NK-92 treated with Interleukin-12 subunit alpha and Interleukin-12 subunit beta, amount 100 ng/mL, for 24 hours (cell line): ENCODE measurements at regions not wholly inside any gene's neighbourhood (a gene's known extent, or its start where the extent isn't known, plus 50 kb on each side); places are given as distances from the start of the nearest gene placed in this dataset.

ENCODE experiments used
- DNase-seq: peaks from one replicate; lab custom pipeline; 2025; lab: John Stamatoyannopoulos, UW

- DNase-seq, result no peak
Observed at GRCh38 chrX:45400027-45400779, 199.5 kb upstream of the DIPK2B start.

- no peak for DNase-seq
Observed at GRCh38 chrX:45385757-45386156, 185.1 kb upstream of the DIPK2B start.

DNA sequence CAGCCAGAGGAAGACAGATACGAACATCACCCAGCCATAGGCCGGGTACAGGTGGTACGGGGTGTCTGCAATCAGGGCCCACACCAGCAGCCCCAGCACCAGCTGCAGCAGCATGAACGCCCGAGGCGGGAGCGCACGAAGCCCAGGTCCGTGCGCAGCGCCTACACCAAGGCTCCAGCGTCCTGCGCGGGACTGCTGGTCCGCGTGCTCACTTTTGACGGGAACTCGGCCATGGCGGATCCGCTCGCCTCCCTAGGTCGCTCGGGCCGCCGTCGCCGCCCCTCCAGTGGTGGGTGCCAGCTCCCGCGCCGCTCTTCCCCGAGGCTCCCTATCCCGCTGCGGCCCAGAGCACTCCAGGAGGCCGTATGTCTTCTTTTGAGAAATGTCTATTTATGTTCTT lies 181.2 kb upstream of the DIPK2B start:
- no peak for DNase-seq

GRCh38 chrX:45381366-45381765 lies 180.7 kb upstream of the DIPK2B start:
- DNase-seq, result no peak

DNA sequence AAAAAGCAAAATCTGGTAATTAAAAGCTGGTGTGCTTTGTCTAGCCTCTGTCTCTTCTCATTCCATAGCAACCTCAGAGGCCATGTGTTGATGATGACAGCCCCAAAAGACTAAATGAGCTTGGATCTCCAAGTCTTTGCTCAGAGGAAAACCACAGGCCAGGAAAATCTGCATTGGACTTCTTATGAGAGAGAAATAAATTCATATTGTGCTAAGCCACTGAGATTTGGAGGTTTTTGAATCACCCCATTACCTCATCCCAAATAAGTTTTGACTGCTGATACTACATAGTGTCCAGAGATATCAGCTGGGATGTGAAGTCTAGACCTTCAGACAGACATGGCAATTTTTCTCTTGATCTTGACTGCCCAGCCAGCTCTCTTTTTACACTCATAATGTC lies 178.6 kb upstream of the DIPK2B start:
- DNase-seq, result no peak

- DNase-seq, result no peak
Observed at GRCh38 chrX:45372151-45372550, 171.5 kb upstream of the DIPK2B start.

DNA sequence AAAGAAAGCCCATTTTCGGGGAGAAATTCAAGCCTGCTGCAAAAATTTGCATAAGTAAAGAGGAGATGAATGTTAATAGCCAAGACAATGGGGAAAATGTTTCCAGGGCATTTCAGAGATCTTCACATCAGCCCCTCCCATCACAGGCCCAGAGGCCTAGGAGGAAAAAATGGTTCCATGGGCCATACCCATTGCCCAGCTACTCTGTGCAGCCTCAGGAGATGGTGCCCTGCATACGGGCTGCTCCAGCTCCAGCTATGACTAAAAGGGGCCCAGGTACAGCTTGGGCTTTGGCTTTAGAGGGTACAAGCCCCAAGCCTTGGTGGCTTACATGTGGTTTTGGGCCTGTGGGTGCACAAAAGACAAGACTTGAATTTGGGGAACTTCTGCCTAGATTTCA lies 168.0 kb upstream of the DIPK2B start:
- no peak for DNase-seq

- DNase-seq, result no peak
Observed at GRCh38 chrX:45363596-45363995, 162.9 kb upstream of the DIPK2B start.

DNA sequence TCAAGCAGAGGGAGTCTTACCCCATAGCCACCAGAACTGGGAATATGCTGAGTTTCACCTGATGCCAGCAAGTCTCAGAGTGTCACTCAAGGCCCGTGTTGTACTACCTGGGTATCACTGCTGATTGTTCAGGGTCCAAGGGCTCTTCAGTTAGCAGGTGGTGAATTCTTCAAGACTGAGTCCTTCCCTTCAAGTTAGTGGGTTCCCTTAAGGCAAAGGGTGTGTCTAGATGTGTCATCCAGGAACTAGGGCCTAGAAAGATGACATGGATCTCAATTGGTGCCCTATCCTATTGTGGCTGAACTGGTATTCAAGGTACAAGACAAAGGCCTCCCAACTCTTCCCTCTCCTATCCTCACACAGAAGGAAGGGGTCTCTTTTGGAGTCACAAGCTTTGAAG lies 159.9 kb upstream of the DIPK2B start:
- DNase-seq, result no peak

DNA sequence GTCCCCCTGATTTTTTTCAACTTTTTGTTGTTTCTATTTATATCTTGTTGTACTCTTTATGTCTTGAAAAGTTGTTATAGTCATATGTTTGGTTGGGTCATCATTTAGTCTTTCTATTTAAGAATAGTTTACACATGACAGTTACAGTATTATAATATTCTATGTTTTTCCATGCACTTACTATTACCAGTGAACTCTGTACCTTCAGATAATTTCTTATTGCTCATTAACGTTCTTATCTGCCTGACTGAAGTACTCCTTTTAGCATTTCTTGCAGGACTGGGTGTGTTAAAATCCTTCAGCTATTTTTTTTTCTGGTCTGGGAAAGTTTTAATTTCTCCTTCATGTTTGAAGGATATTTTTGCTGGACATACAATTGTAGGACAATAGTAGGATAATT lies 157.7 kb upstream of the DIPK2B start:
- no peak for DNase-seq

GRCh38 chrX:45353456-45353855 lies 152.8 kb upstream of the DIPK2B start:
- no peak for DNase-seq

DNA sequence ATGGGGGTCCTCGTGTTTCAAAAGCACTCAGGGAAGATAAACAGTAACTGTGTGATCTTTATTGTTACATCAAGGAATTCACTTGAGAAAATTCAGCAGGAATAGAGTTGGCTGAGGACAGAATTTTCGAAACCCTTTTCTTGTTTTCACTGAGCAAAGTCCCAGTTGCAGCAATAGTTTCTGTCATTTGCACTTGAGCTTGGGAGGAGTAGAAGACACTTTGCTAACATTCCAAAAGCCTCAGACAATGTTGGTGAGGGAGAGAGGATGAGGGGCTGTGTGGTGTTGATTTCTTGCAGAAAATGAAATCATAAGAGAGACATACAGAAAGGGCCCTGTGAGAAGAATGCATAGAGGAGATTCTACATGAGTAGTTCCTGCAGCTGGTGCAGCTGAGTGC lies 151.9 kb upstream of the DIPK2B start:
- DNase-seq, result no peak

DNA sequence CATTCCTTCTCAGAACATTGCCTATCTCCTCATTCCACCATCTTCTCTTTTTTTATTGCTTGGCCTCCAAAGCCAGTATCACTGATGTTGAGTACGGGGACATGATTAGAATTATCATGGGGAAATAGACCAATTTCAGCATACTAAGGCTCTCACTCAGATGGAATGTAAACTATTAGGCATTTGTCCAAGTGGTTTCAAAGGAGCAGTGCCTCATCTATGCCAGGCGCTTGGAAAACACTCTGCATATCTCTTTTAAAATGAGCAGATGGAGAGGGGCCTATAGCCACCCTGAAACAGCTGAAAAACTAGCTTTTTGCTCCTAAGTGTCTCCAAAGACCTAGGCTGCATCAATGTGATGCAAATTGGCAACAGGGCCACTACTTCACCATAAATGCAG lies 150.8 kb upstream of the DIPK2B start:
- DNase-seq, result no peak

- no peak for DNase-seq
Observed at GRCh38 chrX:45348296-45348695, 147.6 kb upstream of the DIPK2B start.

GRCh38 chrX:45347877-45348276 lies 147.2 kb upstream of the DIPK2B start:
- no peak for DNase-seq

- DNase-seq, result no peak
Observed at GRCh38 chrX:45344594-45344993, 143.9 kb upstream of the DIPK2B start.

- DNase-seq, result no peak
Observed at GRCh38 chrX:45329217-45329616, 128.5 kb upstream of the DIPK2B start.

DNA sequence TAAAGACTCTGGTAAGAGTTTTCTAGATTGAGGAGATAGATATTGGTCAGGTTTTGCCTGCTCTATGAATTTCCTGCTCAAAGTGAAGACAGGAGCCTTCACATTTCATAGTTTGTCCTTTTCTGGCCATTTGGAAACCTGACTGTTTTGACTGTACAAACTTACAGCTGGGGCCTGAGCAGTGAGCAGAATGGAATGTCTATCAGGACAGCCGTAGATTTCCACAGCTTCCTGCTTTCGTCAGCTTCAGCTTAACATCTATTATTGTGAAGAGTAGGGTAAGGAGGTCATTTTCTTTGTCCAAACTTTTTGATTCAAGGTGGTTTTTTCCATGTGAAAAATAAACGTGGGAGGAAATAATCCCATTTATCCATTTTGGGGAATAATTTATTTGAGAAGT lies 124.3 kb upstream of the DIPK2B start:
- DNase-seq, result no peak

GRCh38 chrX:45323387-45323786 lies 122.7 kb upstream of the DIPK2B start:
- no peak for DNase-seq

DNA sequence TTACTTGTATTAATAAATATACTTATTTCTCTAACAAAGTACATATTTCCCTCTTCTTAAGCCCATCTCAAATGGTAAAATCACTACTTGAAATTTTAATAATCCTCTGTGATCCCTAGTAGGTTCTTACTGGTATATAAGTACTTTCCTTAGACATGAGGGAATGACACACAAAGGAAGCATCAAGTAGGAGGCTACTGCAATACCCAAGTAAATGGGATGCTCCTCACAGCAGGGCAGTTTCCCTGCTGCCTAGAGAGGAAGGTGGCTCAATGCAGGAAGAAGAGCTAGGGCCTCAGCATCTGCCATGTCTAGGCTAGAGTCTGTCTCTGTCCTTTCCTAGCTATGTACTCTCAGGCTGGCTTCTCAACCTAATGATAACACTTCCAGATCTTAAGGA lies 122.1 kb upstream of the DIPK2B start:
- DNase-seq, result no peak

DNA sequence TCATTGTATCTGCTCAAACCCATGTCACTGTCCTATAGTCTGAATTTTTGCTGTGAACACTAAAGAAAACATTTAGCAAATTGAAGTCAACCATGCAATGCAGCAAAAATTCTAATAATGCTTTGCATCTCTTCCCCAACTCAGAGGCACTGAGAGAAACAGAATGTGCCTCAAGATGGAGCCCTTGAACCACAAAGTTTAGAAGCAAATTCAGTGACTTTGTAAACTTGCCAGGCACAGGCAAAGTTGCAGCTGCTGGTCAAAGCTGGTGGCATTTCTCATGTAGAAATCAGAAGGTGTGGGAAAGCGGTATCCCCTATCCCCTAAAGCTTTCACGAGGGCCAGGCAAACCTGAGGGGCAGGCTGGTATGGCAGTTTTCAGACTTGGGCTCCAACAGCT lies 121.7 kb upstream of the DIPK2B start:
- DNase-seq, result no peak

GRCh38 chrX:45320191-45320590 lies 119.5 kb upstream of the DIPK2B start:
- no peak for DNase-seq

- no peak for DNase-seq
Observed at GRCh38 chrX:45309801-45310200, 109.1 kb upstream of the DIPK2B start.

DNA sequence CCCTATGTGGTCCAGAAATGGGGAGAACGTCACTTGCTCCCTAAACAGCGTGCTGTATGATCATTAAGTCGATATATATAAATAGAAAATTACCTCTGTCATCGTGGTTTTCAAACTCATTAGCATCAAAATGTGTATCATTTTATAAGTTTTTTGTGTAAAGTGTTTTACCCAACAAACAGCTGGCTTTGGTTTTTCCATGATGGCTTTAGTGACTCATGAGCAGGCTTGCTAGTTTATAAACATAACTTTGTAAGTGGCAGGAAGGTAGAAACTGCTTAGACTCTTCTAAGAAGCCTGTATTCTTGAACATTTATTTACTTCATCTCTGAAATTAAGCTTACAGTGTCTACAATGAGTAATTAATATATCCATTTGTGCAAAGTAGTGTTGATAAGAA lies 108.4 kb upstream of the DIPK2B start:
- DNase-seq, result no peak

DNA sequence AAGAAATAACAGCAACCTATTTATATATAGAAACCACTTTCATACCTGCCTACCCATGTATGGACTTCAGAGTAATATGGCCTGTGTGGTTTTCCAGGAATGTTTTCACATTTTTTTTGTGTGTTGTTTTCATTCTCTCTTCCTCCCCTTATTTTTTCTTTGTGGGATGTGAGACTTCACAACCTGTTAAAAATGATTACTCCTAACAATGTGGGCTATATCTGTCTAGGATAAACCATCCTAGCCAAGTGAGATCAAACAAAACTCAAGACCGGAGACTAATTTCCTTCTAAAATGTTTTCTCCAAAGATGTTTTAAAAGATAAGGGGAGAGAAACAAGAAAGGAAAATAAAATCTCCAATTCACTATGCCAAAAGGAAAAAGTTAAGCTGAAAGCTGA lies 106.1 kb upstream of the DIPK2B start:
- DNase-seq, result no peak
